C4-2B (cell line): ENCODE measurements at regions not wholly inside any gene's neighbourhood (a gene's known extent, or its start where the extent isn't known, plus 50 kb on each side); places are given as distances from the start of the nearest gene placed in this dataset.

Source experiments
- ZFX ChIP-seq: fragments of 450-650 bp; IDR thresholded peaks from 2 replicates; pipeline ENCODE4 v1.6.1; 2017
- TF ChIP-seq, protein P1 (sequence below): fragments of 450-650 bp; conservative IDR thresholded peaks from 2 replicates; pipeline ENCODE4 v1.5.1; 2017; ENCODE audit warnings: mild to moderate bottlenecking

DNA sequence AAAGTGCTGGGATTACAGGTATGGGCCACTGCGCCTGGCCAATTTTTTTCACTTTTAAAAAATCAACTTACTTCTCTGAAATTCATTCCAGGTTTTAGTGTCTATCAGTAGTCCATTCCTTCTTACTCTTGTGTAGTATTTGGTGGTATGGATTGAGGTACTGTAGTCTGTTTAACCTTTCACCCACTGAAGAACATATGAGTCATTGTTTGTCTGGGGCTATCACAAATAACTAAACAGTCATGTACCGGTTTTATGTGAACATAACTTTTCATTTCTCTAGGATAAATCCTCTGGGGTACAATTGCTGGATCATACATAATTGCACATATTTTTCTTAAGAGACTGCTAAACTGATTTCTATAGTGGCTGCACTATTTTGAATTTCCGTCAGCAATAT, 1188.0 kb upstream of the CDH9 start:
- TF ChIP-seq, protein P1, sequence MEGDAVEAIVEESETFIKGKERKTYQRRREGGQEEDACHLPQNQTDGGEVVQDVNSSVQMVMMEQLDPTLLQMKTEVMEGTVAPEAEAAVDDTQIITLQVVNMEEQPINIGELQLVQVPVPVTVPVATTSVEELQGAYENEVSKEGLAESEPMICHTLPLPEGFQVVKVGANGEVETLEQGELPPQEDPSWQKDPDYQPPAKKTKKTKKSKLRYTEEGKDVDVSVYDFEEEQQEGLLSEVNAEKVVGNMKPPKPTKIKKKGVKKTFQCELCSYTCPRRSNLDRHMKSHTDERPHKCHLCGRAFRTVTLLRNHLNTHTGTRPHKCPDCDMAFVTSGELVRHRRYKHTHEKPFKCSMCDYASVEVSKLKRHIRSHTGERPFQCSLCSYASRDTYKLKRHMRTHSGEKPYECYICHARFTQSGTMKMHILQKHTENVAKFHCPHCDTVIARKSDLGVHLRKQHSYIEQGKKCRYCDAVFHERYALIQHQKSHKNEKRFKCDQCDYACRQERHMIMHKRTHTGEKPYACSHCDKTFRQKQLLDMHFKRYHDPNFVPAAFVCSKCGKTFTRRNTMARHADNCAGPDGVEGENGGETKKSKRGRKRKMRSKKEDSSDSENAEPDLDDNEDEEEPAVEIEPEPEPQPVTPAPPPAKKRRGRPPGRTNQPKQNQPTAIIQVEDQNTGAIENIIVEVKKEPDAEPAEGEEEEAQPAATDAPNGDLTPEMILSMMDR, result no peak
- no peak for TF ChIP-seq ZFX
